Lower leg skin (tissue), 4 donors: ENCODE measurements at regions not wholly inside any gene's neighbourhood (a gene's known extent, or its start where the extent isn't known, plus 50 kb on each side); places are given as distances from the start of the nearest gene placed in this dataset.

ENCODE experiments used
- DNase-seq, 2 donors: peaks; one replicate each; pipeline ENCODE4 v3.0.0-alpha.2; 2019; ENCODE audit warnings: low spot score in 2 of 2
- H3K4me3 ChIP-seq: fragments of 200-600 bp; sonication (generic); 2 replicates; pipeline ENCODE4 v1.5.1; 2017; ENCODE audit warnings: mild to moderate bottlenecking, low read depth; ENCODE audit not compliant: poor library complexity, severe bottlenecking
- POLR2A ChIP-seq, 2 donors: fragments of 450-650 bp; IDR thresholded peaks; one replicate each; pipeline ENCODE4 v1.6.1; 2016 to 2017; ENCODE audit warnings: antibody characterized with exemption in 2 of 2, mild to moderate bottlenecking in 1 of 2, moderate library complexity in 1 of 2
- WGBS, 2 donors: methylation state at CpG; one replicate each; pipeline ENCODE4 v1.1.5; 2018; 5-methylcytosine and 5-hydroxymethylcytosine counted together
- intact Hi-C: fragments of 100-400 bp; cut with DNase I; formaldehyde crosslinking; loops from one replicate; pipeline ENCODE4 v1.15.0; 2023; ENCODE audit warnings: low total_unique reads
- TF ChIP-seq, protein P1 (sequence below), 3 donors: fragments of 450-650 bp; IDR thresholded peaks; one replicate each; pipeline ENCODE4 v1.5.1; 2016; ENCODE audit warnings: antibody characterized with exemption in 3 of 3, mild to moderate bottlenecking in 3 of 3, moderate library complexity in 2 of 3

DNA sequence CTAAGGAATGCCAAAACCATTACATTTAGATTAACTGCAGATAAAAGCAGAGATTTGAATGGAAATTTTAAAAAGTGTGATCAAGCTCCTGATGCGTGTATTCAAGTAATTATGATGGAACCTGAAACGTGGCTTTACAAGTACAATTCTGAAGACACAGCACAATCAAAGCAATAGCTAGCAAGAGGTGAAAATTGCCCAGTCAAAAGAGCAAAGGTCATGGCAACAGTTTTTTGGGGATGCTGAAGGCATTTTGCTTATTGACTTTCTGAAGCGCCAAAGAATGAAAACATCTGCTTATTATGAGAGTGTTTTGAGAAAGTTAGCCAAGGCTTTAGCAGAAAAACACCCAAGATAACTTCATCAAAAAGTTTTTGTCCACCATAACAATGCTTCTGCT is 389.6 kb upstream of the TENM4 start:
- no peak overlapping the region for H3K4me3 ChIP-seq
- no peak for DNase-seq
- intact Hi-C loops = no loop called here
- TF ChIP-seq, protein P1, sequence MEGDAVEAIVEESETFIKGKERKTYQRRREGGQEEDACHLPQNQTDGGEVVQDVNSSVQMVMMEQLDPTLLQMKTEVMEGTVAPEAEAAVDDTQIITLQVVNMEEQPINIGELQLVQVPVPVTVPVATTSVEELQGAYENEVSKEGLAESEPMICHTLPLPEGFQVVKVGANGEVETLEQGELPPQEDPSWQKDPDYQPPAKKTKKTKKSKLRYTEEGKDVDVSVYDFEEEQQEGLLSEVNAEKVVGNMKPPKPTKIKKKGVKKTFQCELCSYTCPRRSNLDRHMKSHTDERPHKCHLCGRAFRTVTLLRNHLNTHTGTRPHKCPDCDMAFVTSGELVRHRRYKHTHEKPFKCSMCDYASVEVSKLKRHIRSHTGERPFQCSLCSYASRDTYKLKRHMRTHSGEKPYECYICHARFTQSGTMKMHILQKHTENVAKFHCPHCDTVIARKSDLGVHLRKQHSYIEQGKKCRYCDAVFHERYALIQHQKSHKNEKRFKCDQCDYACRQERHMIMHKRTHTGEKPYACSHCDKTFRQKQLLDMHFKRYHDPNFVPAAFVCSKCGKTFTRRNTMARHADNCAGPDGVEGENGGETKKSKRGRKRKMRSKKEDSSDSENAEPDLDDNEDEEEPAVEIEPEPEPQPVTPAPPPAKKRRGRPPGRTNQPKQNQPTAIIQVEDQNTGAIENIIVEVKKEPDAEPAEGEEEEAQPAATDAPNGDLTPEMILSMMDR (IDR thresholded peaks at IDR 0.05) = no peak
- no peak for TF ChIP-seq POLR2A (IDR thresholded peaks at IDR 0.05)
- 80 to 83% methylated on average over 3 of the region's 3 CpGs for WGBS, 2 donors

DNA sequence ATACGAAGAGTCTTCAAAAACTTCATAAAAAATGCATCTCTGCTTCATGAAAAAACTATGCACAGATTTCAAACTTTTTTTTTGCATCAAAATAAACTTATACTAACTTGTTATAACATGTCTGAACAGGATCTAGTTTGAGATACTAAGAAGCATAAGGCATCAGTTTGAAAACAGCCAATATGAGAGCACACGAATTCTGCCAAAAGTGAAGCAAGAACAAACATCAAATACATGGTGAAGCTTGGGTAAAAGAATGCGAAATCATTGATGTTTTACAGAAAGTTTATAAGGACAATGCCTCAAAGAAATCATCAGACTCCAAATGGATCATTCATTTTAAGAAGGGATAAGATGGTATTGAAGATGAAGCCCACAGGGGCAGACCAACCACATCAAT is 389.1 kb upstream of the TENM4 start:
- H3K4me3 ChIP-seq = no peak overlapping the region
- TF ChIP-seq, protein P1 (IDR thresholded peaks at IDR 0.05) = no peak
- TF ChIP-seq POLR2A (IDR thresholded peaks at IDR 0.05) = no peak
- intact Hi-C loops = no loop called here
- no peak for DNase-seq
- WGBS, 2 donors = 77 to 87% methylated on average over 3 of the region's 3 CpGs

DNA sequence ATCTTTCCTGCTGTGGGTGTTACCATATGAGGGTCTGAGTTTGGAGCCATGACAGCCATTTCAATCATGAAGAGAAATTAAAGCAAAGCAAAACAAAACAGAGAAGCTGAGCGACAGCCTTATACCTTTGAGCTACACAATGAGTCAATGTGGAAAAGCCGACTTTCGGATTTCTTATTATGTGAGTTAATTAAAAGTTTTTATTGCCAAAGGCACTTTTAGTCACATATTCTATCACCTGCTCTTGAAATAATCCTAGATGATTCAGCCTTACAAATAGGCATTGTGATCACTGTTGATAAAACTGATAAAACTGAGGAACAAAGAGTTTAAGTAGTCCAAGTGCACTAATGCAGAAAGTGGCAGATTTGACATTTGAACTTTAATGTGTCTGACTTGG is 381.9 kb upstream of the TENM4 start:
- intact Hi-C loops = no loop called here
- 56 to 68% methylated on average over 3 of the region's 3 CpGs for WGBS, 2 donors
- TF ChIP-seq POLR2A (IDR thresholded peaks at IDR 0.05) = no peak
- TF ChIP-seq, protein P1 (IDR thresholded peaks at IDR 0.05) = no peak

DNA sequence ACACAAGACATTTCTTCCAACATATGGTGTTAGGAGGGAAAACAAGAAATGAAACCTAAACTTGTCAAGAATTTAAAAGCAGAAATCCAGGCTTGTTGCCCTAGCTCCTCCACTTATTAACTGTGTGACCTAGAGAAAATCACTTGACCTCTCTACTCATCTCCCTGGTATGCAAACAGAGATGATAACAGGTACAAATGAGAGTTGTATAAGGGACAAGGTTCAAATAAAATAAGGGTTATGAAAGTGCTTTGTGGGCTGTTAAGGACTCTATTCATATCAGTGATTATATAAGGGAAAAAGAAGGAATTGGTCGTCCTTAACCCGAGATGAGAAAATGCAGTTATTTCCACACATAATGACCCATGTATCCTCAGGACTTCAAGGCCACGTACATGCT is 372.7 kb upstream of the TENM4 start:
- intact Hi-C loops = no loop called here
- 54 to 71% methylated on average over 3 of the region's 3 CpGs for WGBS, 2 donors
- TF ChIP-seq POLR2A (IDR thresholded peaks at IDR 0.05) = no peak
- TF ChIP-seq, protein P1 (IDR thresholded peaks at IDR 0.05) = no peak

More for the DNA sequence above, 381.9 kb upstream of the TENM4 start:
- no peak overlapping the region for H3K4me3 ChIP-seq
- no peak for DNase-seq

DNA sequence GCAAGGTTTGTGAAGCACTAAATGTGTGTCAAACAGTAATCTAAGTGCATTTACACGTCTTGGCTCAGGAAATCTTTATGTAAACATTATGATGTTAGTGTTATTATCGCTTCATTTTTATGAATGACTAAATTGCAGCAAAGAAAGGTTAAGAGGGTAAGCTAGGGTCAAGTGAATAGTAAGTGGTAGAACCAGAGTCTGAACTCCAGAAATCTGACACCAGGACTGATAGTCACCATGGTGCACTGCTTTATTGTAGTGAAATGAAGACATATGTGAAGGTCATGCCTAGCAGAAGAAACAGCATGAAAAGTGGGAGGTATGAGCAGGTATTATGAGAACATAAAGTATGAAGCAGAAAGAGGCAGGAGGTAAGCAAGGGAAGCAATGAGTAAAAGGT is 368.7 kb upstream of the TENM4 start:
- intact Hi-C loops = no loop called here
- WGBS, 2 donors = 56 to 60% methylated on average over 2 of the region's 2 CpGs
- no peak overlapping the region for H3K4me3 ChIP-seq
- no peak for DNase-seq
- TF ChIP-seq POLR2A (IDR thresholded peaks at IDR 0.05) = no peak
- TF ChIP-seq, protein P1 (IDR thresholded peaks at IDR 0.05) = no peak

More for the DNA sequence above, 372.7 kb upstream of the TENM4 start:
- no peak overlapping the region for H3K4me3 ChIP-seq
- no peak for DNase-seq

DNA sequence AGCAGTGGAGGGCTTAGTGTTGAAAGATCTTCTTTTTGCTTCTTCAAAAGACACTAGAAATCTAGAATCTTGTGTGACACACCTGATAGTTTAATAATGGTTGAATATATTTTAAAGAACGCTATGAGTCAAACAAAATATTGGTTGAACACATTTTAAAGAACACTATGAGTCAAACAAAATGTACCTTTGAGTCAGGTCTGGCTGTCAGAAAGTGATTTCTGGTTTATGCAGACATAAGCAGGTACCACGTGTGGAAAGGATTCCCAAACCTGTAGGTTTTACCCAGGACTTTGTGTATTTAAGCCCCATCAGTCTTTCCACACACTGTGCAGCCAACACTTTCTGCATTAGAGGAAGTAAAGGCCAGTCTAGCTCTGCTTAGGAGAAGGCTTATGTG is 366.7 kb upstream of the TENM4 start:
- WGBS, 2 donors = 64 to 81% methylated on average over 2 of the region's 2 CpGs
- DNase-seq = no peak
- TF ChIP-seq POLR2A (IDR thresholded peaks at IDR 0.05) = no peak
- TF ChIP-seq, protein P1 (IDR thresholded peaks at IDR 0.05) = no peak
- no peak overlapping the region for H3K4me3 ChIP-seq
- intact Hi-C loops = no loop called here
